Activated CD8-positive, alpha-beta memory T cell treated with anti-CD3 and anti-CD28 coated beads for 1 hour (primary cell): ENCODE measurements at regions not wholly inside any gene's neighbourhood (a gene's known extent, or its start where the extent isn't known, plus 50 kb on each side); places are given as distances from the start of the nearest gene placed in this dataset.
"Not testable (repeated sequence)": the region's sequence is repeated elsewhere in the genome, so short reads cannot be mapped to it uniquely, and the experiment has no call there.

Experiments used
- DNase-seq, 2 donors: peaks; one replicate each; pipeline ENCODE4 v3.0.0-alpha.2; 2020; ENCODE audit warnings: low read depth in 1 of 2; ENCODE audit errors: extremely low read depth in 1 of 2

- DNase-seq = no peak
Measured at GRCh38 chr5:110275878-110276277, 450.6 kb downstream of the TMEM232 start.

- DNase-seq = not testable (repeated sequence)
Measured at GRCh38 chr5:110278449-110278848, 448.0 kb downstream of the TMEM232 start.

GRCh38 chr5:110284121-110284520 lies 442.4 kb downstream of the TMEM232 start:
- not testable (repeated sequence) for DNase-seq

DNA sequence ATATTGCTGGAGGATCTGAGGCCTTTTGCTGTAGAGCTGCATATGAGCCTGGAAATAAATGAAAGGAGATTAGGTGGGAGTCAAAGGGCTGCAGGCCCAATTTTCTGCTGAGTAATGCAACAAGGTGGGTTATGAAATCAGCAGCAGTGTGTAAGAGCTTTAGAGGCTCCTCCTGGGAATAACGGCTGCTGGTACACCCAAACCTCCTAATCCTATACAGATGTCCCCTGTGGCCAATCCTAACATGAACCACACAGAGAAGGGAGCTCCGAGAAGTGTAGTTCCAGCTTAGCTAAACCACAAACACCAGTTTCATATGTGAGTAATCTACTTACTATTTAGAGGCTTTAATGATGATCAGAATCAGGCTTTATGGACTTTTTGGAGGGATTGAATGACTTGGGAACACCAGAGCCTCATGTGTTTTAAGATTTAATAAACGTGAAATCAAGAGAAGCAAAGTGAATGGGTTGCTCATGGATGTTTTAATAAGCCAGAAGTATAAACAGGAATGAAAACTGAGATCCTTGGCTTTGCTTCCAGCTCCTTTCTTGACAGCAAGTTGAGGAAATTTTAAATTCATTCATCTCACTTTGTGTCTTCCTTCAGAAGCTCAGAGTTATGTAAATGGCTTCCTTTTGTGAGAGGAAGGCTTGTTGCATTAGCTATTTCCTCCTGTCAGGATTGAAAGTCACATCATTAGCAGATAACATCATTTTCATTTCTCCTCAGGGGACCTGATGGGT lies 437.5 kb downstream of the TMEM232 start:
- DNase-seq = no peak

DNA sequence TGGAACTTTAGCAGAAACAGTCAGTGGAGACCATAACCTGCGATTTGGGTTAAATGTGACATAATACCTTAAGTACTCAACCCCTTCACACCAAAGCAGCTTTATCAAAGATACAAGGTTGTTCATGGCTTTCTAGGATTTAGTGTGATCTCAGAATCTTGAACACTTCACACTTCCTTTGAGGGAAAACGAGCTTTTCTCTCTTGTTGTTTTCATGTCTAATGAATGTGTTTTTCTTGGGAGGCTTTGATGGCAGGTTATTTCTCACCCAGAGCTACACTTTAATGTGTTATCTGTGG lies 437.0 kb downstream of the TMEM232 start:
- DNase-seq = no peak

- no peak for DNase-seq
Measured at GRCh38 chr5:110290542-110290941, 435.9 kb downstream of the TMEM232 start.

- DNase-seq = no peak
Measured at GRCh38 chr5:110294281-110294680, 432.2 kb downstream of the TMEM232 start.

DNA sequence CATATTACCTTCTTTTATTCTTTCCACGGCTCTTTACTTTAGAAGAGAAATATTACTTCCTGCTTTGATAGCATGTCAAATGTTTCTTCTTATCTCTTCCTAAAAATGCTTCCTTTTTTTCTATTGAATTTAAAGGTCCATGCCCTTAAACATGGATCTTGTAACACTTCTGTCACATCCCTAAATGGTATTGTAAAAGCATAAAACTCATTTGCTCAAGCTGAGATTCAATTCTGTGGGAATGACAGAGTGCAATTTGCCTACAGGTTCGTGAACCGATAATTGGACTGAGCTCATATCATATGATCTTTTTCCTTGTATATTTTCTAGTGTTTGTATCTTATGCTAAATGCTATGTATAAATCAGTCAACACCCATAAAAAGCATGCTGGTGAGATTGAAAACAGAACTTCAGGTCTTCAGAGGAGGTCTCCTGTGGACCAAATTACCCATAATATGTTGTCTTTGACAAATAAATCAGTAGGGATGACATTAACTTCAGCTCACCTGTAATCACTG lies 429.3 kb downstream of the TMEM232 start:
- no peak for DNase-seq

GRCh38 chr5:110304176-110304575 lies 422.3 kb downstream of the TMEM232 start:
- DNase-seq = no peak

DNA sequence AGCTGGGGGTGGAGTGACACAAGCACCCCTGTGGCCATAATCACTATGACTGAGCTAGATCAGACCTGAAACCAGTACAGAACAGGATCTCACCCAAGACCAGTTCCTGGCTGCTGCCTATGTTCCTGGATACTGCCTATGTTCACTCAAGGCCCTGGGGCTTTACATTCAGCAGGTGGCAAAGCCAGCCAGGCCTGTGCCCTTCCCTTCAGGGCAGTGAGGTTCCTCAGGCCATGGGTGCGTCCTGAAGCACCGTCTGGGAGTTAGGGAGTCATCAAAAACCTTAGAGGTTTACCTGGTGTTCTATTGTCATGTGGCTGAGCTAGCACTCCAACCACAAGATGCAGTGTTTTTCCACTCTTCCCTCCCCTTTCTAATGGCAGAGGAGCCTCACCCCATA lies 419.8 kb downstream of the TMEM232 start:
- no peak for DNase-seq

DNA sequence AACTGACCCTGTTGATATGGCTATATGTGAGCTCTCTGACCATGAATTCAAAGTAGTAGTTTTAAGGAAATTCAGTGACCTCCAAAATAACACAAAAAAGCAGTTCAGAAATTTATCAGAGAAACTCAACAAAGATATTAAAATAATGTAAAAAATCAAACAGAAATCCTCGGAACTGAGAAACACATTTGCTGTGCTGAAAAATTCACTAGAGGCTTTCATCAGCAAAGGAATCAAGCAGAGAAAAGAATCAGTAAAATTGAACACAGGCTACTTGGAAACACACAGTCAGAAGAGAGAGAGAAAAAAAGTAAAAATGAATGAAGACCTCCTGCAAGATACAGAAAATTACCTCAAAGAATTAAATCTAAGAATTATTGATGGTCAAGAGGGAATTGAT lies 417.2 kb downstream of the TMEM232 start:
- DNase-seq = no peak

GRCh38 chr5:110316566-110316965 lies 409.9 kb downstream of the TMEM232 start:
- not testable (repeated sequence) for DNase-seq

- no peak for DNase-seq
Measured at GRCh38 chr5:110321117-110321516, 405.4 kb downstream of the TMEM232 start.

- no peak for DNase-seq
Measured at GRCh38 chr5:110323357-110323756, 403.1 kb downstream of the TMEM232 start.

- DNase-seq = no peak
Measured at GRCh38 chr5:110323832-110324231, 402.6 kb downstream of the TMEM232 start.

- no peak for DNase-seq
Measured at GRCh38 chr5:110324876-110325275, 401.6 kb downstream of the TMEM232 start.

- DNase-seq = no peak
Measured at GRCh38 chr5:110329955-110330525, 396.4 kb downstream of the TMEM232 start.

DNA sequence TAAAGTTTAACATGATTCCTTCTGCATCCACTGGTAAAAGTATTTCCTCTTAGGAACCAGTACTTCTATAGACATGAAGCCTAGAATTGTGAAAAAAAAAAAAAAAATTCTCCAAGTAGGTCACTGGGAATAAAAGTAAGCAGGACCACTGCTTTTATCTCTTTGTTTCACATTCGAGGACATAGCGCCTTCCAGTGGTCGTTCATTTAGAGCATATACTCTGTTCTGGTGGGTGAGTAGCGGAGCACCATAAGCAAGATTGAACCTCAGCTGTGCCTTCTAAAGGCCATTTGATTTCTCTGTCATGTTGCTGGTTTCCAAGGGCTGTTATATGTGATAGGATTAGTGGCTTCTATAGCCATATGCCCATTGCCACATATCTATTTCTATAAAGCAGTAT lies 393.1 kb downstream of the TMEM232 start:
- no peak for DNase-seq

DNA sequence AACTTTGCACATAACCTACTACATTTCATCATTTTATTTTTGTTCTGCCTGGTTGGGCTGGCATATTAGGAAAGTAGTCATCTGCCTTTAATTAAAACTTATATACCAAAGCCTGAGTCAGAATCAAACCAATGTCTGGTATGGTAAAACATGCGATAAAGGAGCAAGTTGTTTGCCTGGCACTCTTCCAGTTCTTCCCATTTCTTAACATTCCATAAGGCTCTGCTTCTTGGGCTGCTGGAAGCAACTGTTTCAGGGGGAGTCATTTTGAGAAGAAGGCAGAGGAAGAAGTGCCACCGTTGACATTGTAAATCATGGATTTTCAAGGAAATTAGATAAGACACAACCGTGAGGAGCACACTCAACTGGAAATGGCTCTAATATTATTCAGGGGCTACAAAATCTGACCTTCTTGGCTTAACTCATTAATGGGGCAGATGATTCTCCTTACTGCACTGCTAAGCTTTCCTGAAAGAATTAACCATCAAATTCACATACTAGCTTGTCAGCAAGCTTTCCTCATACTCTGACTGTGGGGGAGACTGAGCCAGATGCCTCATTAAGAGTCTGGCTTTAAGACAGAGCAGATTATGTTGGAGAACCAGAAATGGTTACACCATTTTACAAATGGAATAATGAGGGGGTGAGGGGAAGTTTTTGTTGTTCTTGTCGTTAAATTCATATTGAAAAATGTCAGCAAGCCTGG lies 391.0 kb downstream of the TMEM232 start:
- DNase-seq = no peak

DNA sequence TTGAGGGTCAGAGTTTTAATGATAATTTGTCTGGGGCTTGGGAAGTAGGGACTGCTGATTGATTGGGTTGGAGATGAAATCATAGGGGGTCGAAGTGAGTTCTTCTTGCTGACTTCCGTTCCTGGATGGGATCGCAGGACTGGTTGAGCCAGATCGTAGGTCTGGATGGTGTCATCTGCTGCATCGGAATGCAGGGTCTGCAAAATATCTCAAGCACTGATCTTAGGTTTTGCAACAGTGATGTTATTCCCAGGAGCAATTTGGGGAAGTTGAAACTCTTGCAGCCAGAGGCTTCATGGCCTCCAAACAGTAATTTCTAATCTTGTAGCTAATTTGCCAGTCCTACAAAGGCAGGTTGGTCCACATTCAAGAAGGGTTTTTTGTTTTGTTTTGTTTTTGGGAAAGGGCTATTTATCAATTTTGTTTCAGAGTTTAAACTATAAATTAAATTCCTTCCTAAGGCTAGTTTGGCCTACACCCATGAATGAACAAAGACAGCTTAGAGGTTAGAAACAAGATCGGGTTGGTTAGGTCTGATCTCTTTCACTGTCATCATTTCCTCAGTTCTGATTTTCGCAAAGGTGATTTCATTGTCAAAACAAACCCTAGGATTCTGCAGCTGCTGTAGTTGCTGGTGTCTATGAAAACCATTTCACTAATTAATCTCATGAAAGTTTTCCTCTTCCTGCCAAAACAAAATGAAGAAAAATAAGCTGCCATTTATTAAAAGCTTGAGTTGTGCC lies 388.0 kb downstream of the TMEM232 start:
- DNase-seq = no peak

DNA sequence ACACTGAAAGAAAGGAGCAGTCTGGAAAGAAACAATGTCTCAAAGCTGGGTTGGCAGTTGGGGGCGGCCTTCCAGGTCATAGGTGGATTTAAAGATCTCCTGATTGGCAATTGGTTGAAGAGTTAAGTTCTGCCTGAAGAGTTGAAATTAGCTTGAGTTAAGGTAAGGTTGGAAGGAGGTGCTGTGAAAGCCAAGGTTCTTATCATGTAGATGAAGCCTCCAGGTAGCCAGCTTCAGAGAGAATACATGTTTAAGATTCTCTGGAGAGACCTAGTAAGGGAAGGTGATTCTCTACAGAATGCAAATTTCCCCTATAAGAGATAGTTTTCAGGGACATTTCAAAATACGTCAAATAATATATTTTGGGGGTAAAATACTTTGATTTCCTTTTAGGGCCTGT lies 387.1 kb downstream of the TMEM232 start:
- no peak for DNase-seq
